Endothelial cell of umbilical vein (primary cell): ENCODE measurements at regions not wholly inside any gene's neighbourhood (a gene's known extent, or its start where the extent isn't known, plus 50 kb on each side); places are given as distances from the start of the nearest gene placed in this dataset.

Source experiments
- BruUV-seq: library from RNA; stranded (reverse); fragments of 400-500 nt; replicated peaks from 2 replicates; lab custom pipeline; 2021; lab: Mats Ljungman, UMichigan
- CTCF ChIA-PET: fragments of 300-600, 350-600 bp; sonication (Branson Sonifier 250); formaldehyde crosslinking; loops from one replicate; lab custom pipeline; 2021; ENCODE audit warnings: antibody characterized with exemption, inconsistent platforms; lab: Charles Lee
- POLR2A ChIA-PET: fragments of 300-600, 350-600 bp; sonication (Branson Sonifier 250); formaldehyde crosslinking; loops from one replicate; lab custom pipeline; 2021; ENCODE audit warnings: antibody characterized with exemption, inconsistent platforms; lab: Charles Lee
- DNase-seq: peaks from one replicate; pipeline ENCODE4 v3.0.0-alpha.2; 2011; ENCODE audit warnings: low read depth, low spot score
- FAIRE-seq: peaks from 2 replicates; lab custom pipeline; 2011; peaks lifted over from hg19 to GRCh38; lab: Jason Lieb, UNC
- H2AFZ ChIP-seq: 2 replicates; pipeline ENCODE4 v1.6.0; 2012; ENCODE audit warnings: low read depth, low read length, control low read depth, inconsistent platforms
- H3K27ac ChIP-seq: 2 replicates; pipeline ENCODE4 v1.5.1; 2011; ENCODE audit warnings: low read depth, mild to moderate bottlenecking, control low read depth, low read length, moderate library complexity; ENCODE audit not compliant: insufficient read depth
- H3K27me3 ChIP-seq, 2 experiments: 2 replicates each; pipeline versions ENCODE4 v1.6.0 to v1.6.1; 2011; ENCODE audit warnings: low read length in 2 of 2, mixed read lengths in 1 of 2; ENCODE audit not compliant: control insufficient read depth in 2 of 2, insufficient read depth in 2 of 2
- H3K36me3 ChIP-seq, 2 experiments: 2 replicates in 1 of 2; 3 replicates in 1 of 2; pipeline ENCODE4 v1.5.1; 2011; ENCODE audit warnings: low read length in 2 of 2, mild to moderate bottlenecking in 1 of 2, moderate library complexity in 1 of 2; ENCODE audit not compliant: control insufficient read depth in 2 of 2, insufficient read depth in 2 of 2; ENCODE audit errors: extremely low read depth in 1 of 2
- H3K4me1 ChIP-seq: 3 replicates; pipeline ENCODE4 v1.5.1; 2011; ENCODE audit warnings: mild to moderate bottlenecking, low read length; ENCODE audit not compliant: control insufficient read depth, insufficient read depth; ENCODE audit errors: extremely low read depth
- H3K4me2 ChIP-seq: 2 replicates; pipeline ENCODE4 v1.6.1; 2011; ENCODE audit warnings: low read length, control low read depth, mixed read lengths; ENCODE audit not compliant: insufficient read depth
- H3K4me3 ChIP-seq, 3 experiments: fragments of 200-600 bp in 1 of 3; sonication (generic), shearing (Covaris generic) in 1 of 3; replicated peaks in 1 of 3; 2 replicates each; pipeline ENCODE4 v1.5.1; 2011 to 2016; ENCODE audit warnings: control low read depth in 3 of 3, low read length in 3 of 3, mild to moderate bottlenecking in 2 of 3, inconsistent platforms in 1 of 3, low read depth in 1 of 3, moderate library complexity in 1 of 3; ENCODE audit not compliant: insufficient read depth in 1 of 3
- H3K79me2 ChIP-seq: 2 replicates; pipeline ENCODE4 v1.6.0; 2012; ENCODE audit warnings: low read length, inconsistent platforms; ENCODE audit not compliant: control insufficient read depth, insufficient read depth
- H3K9ac ChIP-seq: replicated peaks from 2 replicates; pipeline ENCODE3; 2011; ENCODE audit warnings: low read length, control low read depth; ENCODE audit not compliant: insufficient read depth; ENCODE audit errors: extremely low read depth
- H3K9me1 ChIP-seq: replicated peaks from 3 replicates; pipeline ENCODE4 v1.6.0; 2011; ENCODE audit warnings: mild to moderate bottlenecking, low read length; ENCODE audit not compliant: control insufficient read depth, insufficient read depth; ENCODE audit errors: extremely low read depth
- H3K9me3 ChIP-seq: replicated peaks from 2 replicates; pipeline ENCODE4 v1.5.1; 2012; ENCODE audit warnings: low read length, inconsistent platforms; ENCODE audit not compliant: control insufficient read depth, insufficient read depth
- H4K20me1 ChIP-seq: replicated peaks from 2 replicates; pipeline ENCODE3; 2011; ENCODE audit warnings: mild to moderate bottlenecking, low read length; ENCODE audit not compliant: control insufficient read depth, insufficient read depth; ENCODE audit errors: extremely low read depth
- CTCF ChIP-seq, 2 donors: IDR thresholded peaks; 1 replicate in 1 of 2; 2 replicates in 1 of 2; pipeline ENCODE4 v1.5.1; 2011; ENCODE audit warnings: low read length in 2 of 2, mild to moderate bottlenecking in 2 of 2, moderate library complexity in 2 of 2, control low read depth in 1 of 2, inconsistent platforms in 1 of 2, low read depth in 1 of 2; ENCODE audit not compliant: insufficient read depth in 1 of 2; ENCODE audit errors: extremely low read depth in 1 of 2
- EZH2 ChIP-seq: IDR thresholded peaks from 2 replicates; pipeline ENCODE4 v1.6.1; 2012; ENCODE audit warnings: borderline replicate concordance, low read depth, mild to moderate bottlenecking, moderate library complexity, low read length, inconsistent platforms; ENCODE audit not compliant: severe bottlenecking
- FOS ChIP-seq: IDR thresholded peaks from 2 replicates; pipeline ENCODE4 v1.6.1; 2011; ENCODE audit warnings: mild to moderate bottlenecking, low read length, moderate library complexity, borderline replicate concordance; ENCODE audit not compliant: insufficient read depth
- GATA2 ChIP-seq: IDR thresholded peaks from 2 replicates; pipeline ENCODE4 v1.7.0; 2011; ENCODE audit warnings: low read depth, mild to moderate bottlenecking, moderate library complexity, mixed read lengths, low read length; ENCODE audit not compliant: insufficient read length, insufficient read depth
- JUN ChIP-seq: IDR thresholded peaks from 2 replicates; pipeline ENCODE4 v1.6.1; 2011; ENCODE audit warnings: borderline replicate concordance, low read depth; ENCODE audit not compliant: insufficient read length, insufficient read depth
- MAX ChIP-seq: IDR thresholded peaks from 2 replicates; pipeline ENCODE4 v1.6.1; 2011; ENCODE audit not compliant: insufficient read depth, insufficient read length
- MYC ChIP-seq: IDR thresholded peaks from one replicate; pipeline ENCODE4 v1.6.1; 2011; ENCODE audit warnings: mild to moderate bottlenecking, low read depth, low read length
- POLR2A ChIP-seq: IDR thresholded peaks from 2 replicates; pipeline ENCODE4 v1.6.1; 2012; ENCODE audit warnings: low read depth, mild to moderate bottlenecking, control low read depth, low read length
- POLR2AphosphoS5 ChIP-seq: IDR thresholded peaks from 2 replicates; pipeline ENCODE4 v1.6.1; 2012; ENCODE audit warnings: low read depth, mild to moderate bottlenecking, control low read depth, low read length, moderate library complexity; ENCODE audit not compliant: insufficient read depth
- dilution Hi-C: fragments of 300-500 bp; cut with MboI; formaldehyde crosslinking; loops from one replicate; pipeline ENCODE4 v1.15.0; 2019; ENCODE audit warnings: low sequenced_read_pairs; ENCODE audit not compliant: extremely low pct_ligation_motif_present
- intact Hi-C: fragments of 100-400 bp; cut with micrococcal nuclease; formaldehyde crosslinking; loops from one replicate; pipeline ENCODE4 v1.10.0; 2022

- CTCF ChIA-PET: no interaction called here
- POLR2A ChIA-PET: no interaction called here
These were observed 108.4 kb downstream of the BLID start for GRCh38 chr11:122007601-122008071.

More at GRCh38 chr11:122007601-122008071, 108.4 kb downstream of the BLID start:
- DNase-seq (no peak), FAIRE-seq (peak; percentile 59)
- no peak overlapping the region for H3K4me3 ChIP-seq
- no peaks in the 10 kb centered on the region for H3K36me3 ChIP-seq
- H2AFZ ChIP-seq: no peak overlapping the region
- no peaks in the 10 kb centered on the region for H3K79me2 ChIP-seq
- TF ChIP-seq EZH2 (no peak), MAX (no peak), CTCF (IDR thresholded peaks at IDR 0.05; ENCODE audit: extremely low read depth in 1 of 2, insufficient read depth in 1 of 2, low read depth in 1 of 2, low read length in 2 of 2) (no peak), JUN (no peak), MYC (no peak), GATA2 (no peak), FOS (no peak), POLR2A (no peak), POLR2AphosphoS5 (no peak)
- no peaks in the 10 kb centered on the region for H3K27me3 ChIP-seq
- H3K27ac ChIP-seq: no peak overlapping the region
- H3K4me1 ChIP-seq: no peaks in the 10 kb centered on the region
- H3K9ac ChIP-seq: no peak overlapping the region
- no peaks in the 10 kb centered on the region for H3K9me1 ChIP-seq
- intact Hi-C loops: no loop called here
- no peaks in the 10 kb centered on the region for H3K9me3 ChIP-seq
- no TSS peak for BruUV-seq
- no peaks in the 10 kb centered on the region for H4K20me1 ChIP-seq
- H3K4me2 ChIP-seq: no peak overlapping the region
- dilution Hi-C loops: no loop called here
